T-helper 2 cell (primary cell): ENCODE measurements at regions not wholly inside any gene's neighbourhood (a gene's known extent, or its start where the extent isn't known, plus 50 kb on each side); places are given as distances from the start of the nearest gene placed in this dataset.

ENCODE experiments used
- DNase-seq, 5 experiments: peaks; one replicate each; pipeline versions ENCODE4 v3.0.0 to v3.0.0-alpha.2; 2012 to 2022

- no peak for DNase-seq
Observed at GRCh38 chr6:166841216-166841615, 115.1 kb downstream of the RNASET2 start.

- no peak for DNase-seq
Observed at GRCh38 chr6:166839569-166839968, 116.8 kb downstream of the RNASET2 start.

- DNase-seq, result no peak
Observed at GRCh38 chr6:166838987-166839386, 117.4 kb downstream of the RNASET2 start.

- no peak for DNase-seq
Observed at GRCh38 chr6:166836785-166837718, 119.3 kb downstream of the RNASET2 start.

GRCh38 chr6:166834049-166834448 lies 122.3 kb downstream of the RNASET2 start:
- DNase-seq, result peak in 1 of 5 experiments; percentile 53

GRCh38 chr6:166830891-166831363 lies 125.4 kb downstream of the RNASET2 start:
- no peak for DNase-seq

GRCh38 chr6:166830185-166830890 lies 126.0 kb downstream of the RNASET2 start:
- peak in 1 of 5 experiments; percentile 78 for DNase-seq

GRCh38 chr6:166826264-166826663 lies 130.1 kb downstream of the RNASET2 start:
- no peak for DNase-seq

GRCh38 chr6:166825553-166826145 lies 130.7 kb downstream of the RNASET2 start:
- no peak for DNase-seq

- DNase-seq, result no peak
Observed at GRCh38 chr6:166824880-166825250, 131.5 kb downstream of the RNASET2 start.

GRCh38 chr6:166824146-166824879 lies 132.0 kb downstream of the RNASET2 start:
- DNase-seq, result no peak

- no peak for DNase-seq
Observed at GRCh38 chr6:166822609-166823008, 133.7 kb downstream of the RNASET2 start.

- no peak for DNase-seq
Observed at GRCh38 chr6:166820483-166820882, 135.9 kb downstream of the RNASET2 start.

GRCh38 chr6:166820070-166820469 lies 136.3 kb downstream of the RNASET2 start:
- DNase-seq, result no peak

- DNase-seq, result no peak
Observed at GRCh38 chr6:166815629-166816028, 140.7 kb downstream of the RNASET2 start.

GRCh38 chr6:166814390-166814789 lies 142.0 kb downstream of the RNASET2 start:
- no peak for DNase-seq

- DNase-seq, result no peak
Observed at GRCh38 chr6:166813461-166813860, 142.9 kb downstream of the RNASET2 start.

GRCh38 chr6:166810864-166811263 lies 145.5 kb downstream of the RNASET2 start:
- DNase-seq, result no peak

GRCh38 chr6:166809721-166810120 lies 146.6 kb downstream of the RNASET2 start:
- no peak for DNase-seq

GRCh38 chr6:166806962-166807757 lies 149.2 kb downstream of the RNASET2 start:
- DNase-seq, result no peak

- DNase-seq, result no peak
Observed at GRCh38 chr6:166806217-166806838, 150.0 kb downstream of the RNASET2 start.
